Parathyroid adenoma (tissue), 2 donors: ENCODE measurements at regions not wholly inside any gene's neighbourhood (a gene's known extent, or its start where the extent isn't known, plus 50 kb on each side); places are given as distances from the start of the nearest gene placed in this dataset.

Experiments used
- H2AFZ ChIP-seq: fragments of 300-600 bp; sonication (generic); one replicate; pipeline ENCODE4 v1.7.0; 2017; ENCODE audit warnings: antibody characterized with exemption, mild to moderate bottlenecking
- H3K27ac ChIP-seq: fragments of 300-600 bp; sonication (generic); one replicate; pipeline ENCODE4 v1.7.0; 2017
- H3K27me3 ChIP-seq: fragments of 300-600 bp; sonication (generic); one replicate; pipeline ENCODE4 v1.7.0; 2017; ENCODE audit warnings: low read length; ENCODE audit not compliant: control insufficient read depth, insufficient read depth
- H3K36me3 ChIP-seq: fragments of 300-600 bp; sonication (generic); one replicate; pipeline ENCODE4 v1.7.0; 2017; ENCODE audit warnings: low read length; ENCODE audit not compliant: control insufficient read depth, insufficient read depth
- H3K4me1 ChIP-seq: fragments of 300-600 bp; sonication (generic); one replicate; pipeline ENCODE4 v1.7.0; 2017; ENCODE audit warnings: control low read depth
- H3K4me2 ChIP-seq: fragments of 300-600 bp; sonication (generic); one replicate; pipeline ENCODE4 v1.7.0; 2017; ENCODE audit warnings: low read length
- H3K4me3 ChIP-seq: fragments of 300-600 bp; sonication (generic); one replicate; pipeline ENCODE4 v1.7.0; 2017; ENCODE audit warnings: low read depth, low read length
- H3K79me2 ChIP-seq: fragments of 300-600 bp; sonication (generic); one replicate; pipeline ENCODE4 v1.7.0; 2017; ENCODE audit warnings: control low read depth
- H3K9ac ChIP-seq: fragments of 300-600 bp; sonication (generic); one replicate; pipeline ENCODE4 v1.7.0; 2017; ENCODE audit warnings: mild to moderate bottlenecking
- H3K9me3 ChIP-seq: fragments of 300-600 bp; sonication (generic); one replicate; pipeline ENCODE4 v1.7.0; 2017; ENCODE audit warnings: low read length; ENCODE audit not compliant: control insufficient read depth
- CTCF ChIP-seq: fragments of 300-600 bp; sonication (generic); IDR thresholded peaks from one replicate; pipeline ENCODE4 v1.7.0; 2017; ENCODE audit warnings: antibody characterized with exemption, mild to moderate bottlenecking
- donor health status: primary hyperparathyroidism.

GRCh38 chr12:58441483-58441882, 478.8 kb downstream of the LRIG3 start:
- Histone ChIP-seq H2AFZ (no peak overlapping the region), H3K4me2 (no peak overlapping the region), H3K79me2 (no peaks in the 10 kb centered on the region), H3K27ac (no peak overlapping the region), H3K36me3 (no peaks in the 10 kb centered on the region), H3K9me3 (no peaks in the 10 kb centered on the region), H3K27me3 (no peaks in the 10 kb centered on the region), H3K9ac (no peak overlapping the region), H3K4me3 (no peak overlapping the region), H3K4me1 (no peaks in the 10 kb centered on the region)
- no peak for TF ChIP-seq CTCF

- H3K27ac ChIP-seq: no peak overlapping the region
Observed at GRCh38 chr12:58443273-58443980, 476.9 kb downstream of the LRIG3 start.

GRCh38 chr12:58443981-58444371, 476.3 kb downstream of the LRIG3 start:
- Histone ChIP-seq H3K4me2 (no peak overlapping the region), H3K4me1 (no peaks in the 10 kb centered on the region), H3K79me2 (no peaks in the 10 kb centered on the region), H3K36me3 (no peaks in the 10 kb centered on the region), H3K9ac (no peak overlapping the region), H3K4me3 (no peak overlapping the region), H3K9me3 (no peaks in the 10 kb centered on the region), H2AFZ (no peak overlapping the region), H3K27me3 (no peaks in the 10 kb centered on the region), H3K27ac (no peak overlapping the region)
- no peak for TF ChIP-seq CTCF

More at GRCh38 chr12:58443273-58443980, 476.9 kb downstream of the LRIG3 start:
- Histone ChIP-seq H3K9ac (no peak overlapping the region), H3K79me2 (no peaks in the 10 kb centered on the region), H3K27me3 (no peaks in the 10 kb centered on the region), H3K9me3 (no peaks in the 10 kb centered on the region), H2AFZ (no peak overlapping the region), H3K4me2 (no peak overlapping the region), H3K36me3 (no peaks in the 10 kb centered on the region), H3K4me1 (no peaks in the 10 kb centered on the region), H3K4me3 (no peak overlapping the region)
- peak; percentile 7 for TF ChIP-seq CTCF

- Histone ChIP-seq H3K4me1 (no peaks in the 10 kb centered on the region), H3K27ac (no peak overlapping the region), H3K4me3 (no peak overlapping the region), H3K36me3 (no peaks in the 10 kb centered on the region), H2AFZ (no peak overlapping the region), H3K79me2 (no peaks in the 10 kb centered on the region), H3K4me2 (no peak overlapping the region), H3K9me3 (no peaks in the 10 kb centered on the region), H3K9ac (no peak overlapping the region), H3K27me3 (no peaks in the 10 kb centered on the region)
- no peak for TF ChIP-seq CTCF
Observed at GRCh38 chr12:58450868-58451482, 469.3 kb downstream of the LRIG3 start.

GRCh38 chr12:58452546-58452945, 467.8 kb downstream of the LRIG3 start:
- H3K79me2 ChIP-seq: no peaks in the 10 kb centered on the region
- no peak overlapping the region for H3K9ac ChIP-seq
- no peak for TF ChIP-seq CTCF
- H2AFZ ChIP-seq: no peak overlapping the region
- H3K4me1 ChIP-seq: no peaks in the 10 kb centered on the region
- H3K4me2 ChIP-seq: no peak overlapping the region
- no peak overlapping the region for H3K27ac ChIP-seq
- H3K4me3 ChIP-seq: no peak overlapping the region
- H3K36me3 ChIP-seq: no peaks in the 10 kb centered on the region
- no peaks in the 10 kb centered on the region for H3K27me3 ChIP-seq
- H3K9me3 ChIP-seq: no peaks in the 10 kb centered on the region
